HG03378 (cell line): ENCODE measurements at regions not wholly inside any gene's neighbourhood (a gene's known extent, or its start where the extent isn't known, plus 50 kb on each side); places are given as distances from the start of the nearest gene placed in this dataset.

Source experiments
- ATAC-seq: cut with Tn5 transposase; IDR thresholded peaks from one replicate; pipeline ENCODE4 v1.9.1; 2021; ENCODE audit warnings: mild to moderate bottlenecking, moderate library complexity; ENCODE audit not compliant: unreplicated experiment

- no peak for ATAC-seq
These were observed 521.6 kb downstream of the PLPP3 start for GRCh38 chr1:56057466-56058405.

GRCh38 chr1:56056438-56057287, 522.7 kb downstream of the PLPP3 start:
- ATAC-seq = no peak

- no peak for ATAC-seq
These were observed 524.4 kb downstream of the PLPP3 start for GRCh38 chr1:56054959-56055358.

GRCh38 chr1:56052041-56052440, 527.3 kb downstream of the PLPP3 start:
- ATAC-seq = no peak

- ATAC-seq = no peak
These were observed 528.5 kb downstream of the PLPP3 start for GRCh38 chr1:56050911-56051310.

GRCh38 chr1:56045477-56045876, 533.9 kb downstream of the PLPP3 start:
- no peak for ATAC-seq

- no peak for ATAC-seq
These were observed 534.3 kb downstream of the PLPP3 start for GRCh38 chr1:56045062-56045461.

GRCh38 chr1:56036479-56036878, 542.9 kb downstream of the PLPP3 start:
- no peak for ATAC-seq

GRCh38 chr1:56034847-56035481, 544.4 kb downstream of the PLPP3 start:
- no peak for ATAC-seq

- ATAC-seq = no peak
These were observed 545.1 kb downstream of the PLPP3 start for GRCh38 chr1:56034222-56034621.

GRCh38 chr1:56033321-56034037, 545.9 kb downstream of the PLPP3 start:
- no peak for ATAC-seq

GRCh38 chr1:56032096-56032676, 547.2 kb downstream of the PLPP3 start:
- no peak for ATAC-seq

- no peak for ATAC-seq
These were observed 548.4 kb downstream of the PLPP3 start for GRCh38 chr1:56031001-56031400.

GRCh38 chr1:56029319-56030003, 549.9 kb downstream of the PLPP3 start:
- no peak for ATAC-seq

GRCh38 chr1:56028911-56029310, 550.5 kb downstream of the PLPP3 start:
- no peak for ATAC-seq

GRCh38 chr1:56028244-56028643, 551.1 kb downstream of the PLPP3 start:
- no peak for ATAC-seq

- no peak for ATAC-seq
These were observed 553.4 kb downstream of the PLPP3 start for GRCh38 chr1:56025942-56026341.

- no peak for ATAC-seq
These were observed 555.2 kb downstream of the PLPP3 start for GRCh38 chr1:56024155-56024554.

- ATAC-seq = no peak
These were observed 559.4 kb downstream of the PLPP3 start for GRCh38 chr1:56019922-56020321.

- ATAC-seq = no peak
These were observed 559.9 kb downstream of the PLPP3 start for GRCh38 chr1:56019472-56019871.
